Stimulated activated naive CD4-positive, alpha-beta T cell treated with Interleukin-2 at 50 U/mL for 16 hours (primary cell): ENCODE measurements at regions not wholly inside any gene's neighbourhood (a gene's known extent, or its start where the extent isn't known, plus 50 kb on each side); places are given as distances from the start of the nearest gene placed in this dataset.

ENCODE experiments used
- DNase-seq: peaks from one replicate; lab custom pipeline; 2025; lab: John Stamatoyannopoulos, UW

- no peak for DNase-seq
Observed at GRCh38 chrX:131778269-131779218, 234.7 kb downstream of the OR13H1 start.

DNA sequence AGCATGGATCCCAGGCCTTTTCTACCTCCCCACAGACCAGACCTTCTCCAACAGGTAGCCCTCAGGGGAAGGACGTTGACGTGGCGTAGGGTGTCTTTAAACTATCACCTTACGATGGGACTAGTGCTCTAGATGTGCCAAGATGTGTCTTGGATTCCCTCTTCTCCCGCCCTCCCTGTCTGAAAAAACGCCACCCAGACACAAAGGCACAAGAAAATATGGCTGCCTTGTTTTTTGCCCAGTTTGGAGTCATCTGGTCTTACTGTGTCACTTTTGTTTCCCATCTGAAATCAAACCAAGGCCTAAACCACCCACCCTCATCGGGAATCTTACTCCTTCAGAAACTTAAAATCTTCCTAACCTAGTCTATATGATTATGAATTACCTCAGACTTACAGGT lies 235.4 kb downstream of the OR13H1 start:
- no peak for DNase-seq

DNA sequence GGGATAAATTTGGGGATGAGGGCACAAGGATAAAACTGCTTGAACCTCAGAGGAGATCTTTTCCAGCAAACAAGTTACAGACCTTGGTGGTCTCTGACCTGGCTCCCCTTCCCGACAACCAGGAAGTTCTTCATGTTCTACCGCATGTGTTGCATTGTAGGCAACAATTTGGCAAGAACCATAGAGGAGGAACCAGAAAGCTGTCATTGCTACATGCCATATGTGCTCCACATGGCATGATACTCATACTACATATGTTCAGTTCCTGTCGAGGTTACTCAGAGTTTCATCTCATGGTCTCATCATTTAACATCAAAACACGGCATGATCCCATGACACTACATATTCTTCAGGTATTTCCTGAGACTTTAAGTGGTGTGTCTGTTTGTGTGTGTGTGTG lies 235.9 kb downstream of the OR13H1 start:
- DNase-seq, result no peak

GRCh38 chrX:131782646-131783045 lies 238.8 kb downstream of the OR13H1 start:
- no peak for DNase-seq

DNA sequence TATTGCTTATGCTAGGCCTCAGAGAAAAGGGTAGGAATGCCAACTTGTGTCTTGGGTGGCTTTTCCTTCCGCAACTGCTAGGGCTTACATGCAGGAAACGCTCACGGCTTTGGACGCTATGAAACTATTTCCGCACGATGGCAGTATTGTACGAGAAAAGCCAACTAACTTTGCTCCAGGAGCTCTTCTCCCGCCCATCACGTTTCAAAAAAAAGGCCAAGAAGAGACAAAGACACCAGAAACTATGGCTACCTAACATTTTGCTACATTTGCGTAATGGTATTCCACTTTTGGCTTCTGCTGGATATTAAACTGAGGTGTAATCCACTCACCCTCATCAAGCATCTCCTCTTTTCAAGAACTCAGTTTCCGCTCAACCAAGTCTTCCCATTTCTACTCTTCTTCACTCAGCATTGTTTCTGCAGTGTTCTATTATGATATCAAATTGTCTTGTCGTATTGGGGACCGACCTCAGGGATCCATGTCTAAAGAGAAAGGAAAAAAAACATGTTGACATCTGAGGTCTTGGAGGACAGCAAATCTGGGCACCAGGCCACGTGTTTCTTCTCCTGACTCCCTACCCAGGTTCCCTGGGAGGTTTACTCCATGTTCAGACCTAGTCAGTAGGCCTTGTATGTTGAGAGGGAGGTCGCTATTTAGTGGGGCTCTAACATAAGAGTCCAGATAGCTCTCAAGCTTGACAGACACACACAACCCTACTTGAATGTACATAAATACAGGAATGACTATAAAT lies 239.4 kb upstream of the STK26 start:
- no peak for DNase-seq

GRCh38 chrX:131789664-131790063 lies 233.4 kb upstream of the STK26 start:
- DNase-seq, result no peak

- DNase-seq, result no peak
Observed at GRCh38 chrX:131791608-131792355, 231.3 kb upstream of the STK26 start.

DNA sequence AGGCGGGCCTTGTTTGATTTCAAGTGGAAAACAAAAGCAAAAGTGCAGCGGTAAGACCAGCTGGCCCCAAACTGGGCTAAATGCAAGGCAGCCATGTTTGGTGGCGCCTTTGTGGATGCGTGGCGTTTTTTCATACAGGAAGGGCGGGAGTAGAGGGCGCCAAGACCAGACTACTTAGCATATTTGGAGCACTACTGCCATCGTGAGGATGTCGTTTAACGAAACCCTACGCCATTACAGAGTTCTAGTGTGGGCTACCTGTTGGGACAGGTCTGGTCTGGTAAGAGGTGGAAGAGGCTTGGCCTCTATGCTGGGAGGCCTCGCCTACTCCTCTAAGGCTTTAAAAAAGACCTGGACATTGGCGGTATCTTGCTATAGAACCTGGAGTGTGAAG lies 230.7 kb upstream of the STK26 start:
- DNase-seq, result no peak

DNA sequence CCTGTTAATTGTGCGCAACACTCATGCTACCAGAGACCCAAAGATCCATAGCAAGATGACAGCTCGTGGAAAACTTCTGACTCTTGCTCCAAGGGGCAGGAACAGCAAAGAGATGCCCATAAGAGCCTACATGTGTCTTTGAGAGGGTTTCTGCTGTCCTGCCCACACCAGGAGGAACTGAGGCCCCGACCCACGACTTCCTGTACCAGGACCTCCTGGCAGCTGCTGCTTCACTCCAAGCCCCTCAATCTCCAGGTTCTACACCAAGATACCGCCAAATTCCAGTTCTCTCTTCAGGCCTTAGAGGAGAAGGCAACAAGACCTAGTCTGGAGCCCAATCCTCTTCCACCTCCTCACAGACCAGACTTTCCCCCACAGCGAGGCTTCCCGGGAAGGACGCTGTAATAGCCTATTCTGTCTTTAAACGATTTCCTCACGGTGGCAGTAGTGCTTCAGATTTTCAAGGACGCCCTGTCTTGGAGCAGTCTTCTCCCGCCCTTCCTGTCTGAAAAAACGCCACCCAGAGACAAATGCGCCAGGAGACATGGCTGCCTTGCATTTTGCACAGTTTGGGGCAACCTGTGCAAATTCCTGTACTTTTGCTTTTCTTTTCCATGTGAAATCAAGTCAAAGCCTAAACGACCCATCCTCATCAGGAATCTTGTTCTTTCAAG lies 230.2 kb upstream of the STK26 start:
- no peak for DNase-seq

GRCh38 chrX:131795442-131796229 lies 227.5 kb upstream of the STK26 start:
- DNase-seq, result no peak

DNA sequence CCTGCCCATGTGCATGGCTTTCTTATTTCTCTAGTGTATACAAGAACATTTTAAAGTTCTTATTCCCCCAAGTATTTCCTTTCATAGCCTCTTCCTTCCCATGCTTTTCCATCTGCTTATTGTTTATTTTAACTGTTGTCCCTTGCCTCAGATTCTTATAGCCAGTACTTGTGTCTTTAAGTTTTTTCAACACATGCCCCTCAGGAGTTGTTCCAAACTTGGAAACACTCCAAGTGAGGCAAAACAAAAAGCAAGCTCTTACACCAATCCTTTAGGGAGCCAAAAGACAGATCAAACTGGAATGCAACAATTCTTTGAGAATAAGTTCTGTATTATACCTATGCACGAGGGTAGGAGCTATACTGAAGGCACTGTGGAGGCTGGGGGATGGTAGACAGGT lies 222.0 kb upstream of the STK26 start:
- no peak for DNase-seq

GRCh38 chrX:131801911-131802310 lies 221.2 kb upstream of the STK26 start:
- DNase-seq, result no peak

DNA sequence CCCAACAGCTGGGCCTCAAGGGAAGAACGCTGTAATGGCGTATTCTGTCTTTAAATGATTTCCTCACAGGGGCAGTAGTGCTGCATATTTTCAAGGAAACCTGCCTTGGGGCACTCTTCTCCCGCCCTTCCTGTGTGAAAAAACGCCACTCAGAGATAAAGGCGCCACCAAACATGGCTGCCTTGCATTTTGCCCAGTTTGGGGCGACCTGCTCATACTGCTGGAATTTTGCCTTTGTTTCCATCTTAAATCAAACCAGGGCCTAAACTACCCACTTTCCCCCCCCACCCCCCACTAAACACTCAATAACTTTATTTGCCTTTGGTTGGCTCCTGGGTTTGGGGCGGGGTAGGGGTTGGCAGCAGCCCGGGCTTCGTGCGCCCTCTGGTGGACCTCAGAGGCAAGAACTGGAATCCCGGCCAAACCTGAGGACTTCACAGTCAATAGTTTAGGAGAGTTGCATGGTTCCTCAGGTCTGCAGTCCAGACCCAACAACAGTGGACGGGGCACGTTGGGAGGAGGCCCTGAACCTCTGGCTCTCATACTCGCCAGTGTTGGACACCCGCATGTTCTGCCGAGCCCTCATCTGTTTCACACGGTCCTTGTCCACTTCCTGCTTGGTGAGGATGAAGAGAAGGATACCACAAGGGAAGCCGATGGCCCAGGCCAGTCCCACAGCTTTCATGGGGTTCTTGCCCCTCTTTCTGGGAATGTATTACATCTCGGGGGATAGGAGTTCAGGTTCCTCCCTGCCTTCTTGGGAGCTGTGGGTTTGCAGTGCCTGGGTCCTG lies 220.1 kb upstream of the STK26 start:
- peak; percentile 5 for DNase-seq

DNA sequence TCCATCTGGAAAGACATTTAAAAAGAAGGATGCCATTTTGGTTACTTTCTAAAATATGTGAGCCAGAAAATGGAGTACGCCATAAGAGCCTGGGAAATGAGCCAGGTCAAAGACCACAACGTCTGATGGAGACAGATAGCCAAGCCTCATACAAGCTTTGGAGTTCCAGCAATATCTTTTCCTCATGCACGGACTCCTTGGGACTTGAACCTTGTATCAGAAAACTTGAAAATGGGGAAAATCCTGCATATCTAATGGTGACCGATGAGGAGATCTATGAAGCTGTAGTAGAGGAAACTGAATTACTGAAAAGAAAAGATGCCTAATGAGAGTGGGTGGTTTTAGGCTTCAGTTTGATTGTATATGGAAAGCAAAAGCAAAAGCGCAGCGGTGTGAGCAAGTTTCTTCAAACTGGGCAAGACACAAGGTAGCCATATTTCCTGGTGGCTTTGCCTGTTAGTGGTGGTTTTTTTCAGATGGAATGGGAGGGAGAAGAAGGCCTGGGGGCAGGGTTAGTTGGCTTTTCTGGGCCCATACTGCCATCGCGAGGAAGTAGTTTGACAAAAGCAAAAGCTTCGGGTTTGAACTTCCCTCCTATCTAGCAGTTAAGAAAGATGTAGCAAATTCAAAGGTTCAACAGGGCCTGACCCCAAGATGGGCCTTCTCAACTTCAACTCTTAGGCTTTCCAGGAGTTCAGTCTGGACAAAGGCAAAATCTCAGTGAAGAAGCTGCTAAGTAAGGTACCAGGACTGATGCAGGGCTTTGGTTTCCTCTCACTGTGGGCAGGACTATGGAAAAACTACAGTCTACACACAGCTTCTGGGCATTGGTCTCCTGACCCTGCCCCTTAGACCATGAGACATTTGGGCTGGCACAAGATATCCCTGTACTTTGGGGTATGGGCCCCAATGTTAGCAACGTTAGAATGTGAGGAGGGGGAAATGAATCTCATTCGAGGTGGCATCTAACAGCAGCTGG lies 210.0 kb upstream of the STK26 start:
- DNase-seq, result peak; percentile 52

DNA sequence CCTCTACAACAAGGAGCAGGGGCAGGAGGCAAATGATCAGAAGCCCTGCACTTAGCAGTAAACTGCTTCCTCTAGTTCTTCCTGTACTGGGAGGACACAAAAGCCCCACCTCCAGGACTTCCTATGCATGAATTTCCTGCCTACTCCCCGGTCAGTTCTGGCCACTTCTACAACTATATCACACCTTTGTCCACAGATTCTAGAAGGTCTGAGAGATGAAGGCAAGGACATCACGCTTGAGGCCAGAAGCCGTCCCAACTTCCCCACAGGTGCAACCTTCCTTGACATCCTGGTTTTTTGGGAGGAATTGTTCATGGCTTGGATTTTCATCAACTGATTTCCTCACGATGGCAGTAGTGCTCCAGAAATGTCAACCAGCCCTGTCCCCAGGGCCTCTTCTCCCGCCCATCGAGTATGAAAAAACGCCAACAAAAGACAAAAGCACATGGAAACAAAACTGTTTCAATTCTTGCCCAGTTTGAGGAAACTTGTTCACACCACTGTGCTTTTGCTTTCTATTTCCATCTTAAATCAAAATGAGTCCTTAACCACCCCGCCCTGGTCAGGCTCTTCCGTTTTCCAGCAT lies 206.5 kb upstream of the STK26 start:
- peak; percentile 50 for DNase-seq

GRCh38 chrX:131818297-131818936 lies 204.7 kb upstream of the STK26 start:
- no peak for DNase-seq

GRCh38 chrX:131821945-131822622 lies 201.0 kb upstream of the STK26 start:
- DNase-seq, result no peak

DNA sequence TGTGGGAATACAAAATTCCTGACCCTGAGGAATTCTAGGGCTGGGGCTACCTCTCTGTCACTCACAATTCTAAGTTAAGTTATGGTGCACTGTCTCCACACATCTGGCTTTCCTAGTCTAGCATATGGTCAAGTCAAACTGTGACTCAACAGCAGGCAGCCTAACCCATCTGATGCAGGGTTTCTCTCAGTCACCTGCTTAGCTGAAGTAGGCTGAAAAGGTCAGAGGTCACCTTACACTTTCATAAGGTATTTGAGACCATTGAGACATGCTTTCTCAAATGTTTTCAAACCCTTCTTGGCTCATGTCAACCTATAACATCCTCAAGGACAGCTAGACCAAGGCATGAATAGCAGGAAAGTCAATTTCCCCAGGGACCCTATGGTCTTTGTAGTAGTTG lies 196.5 kb upstream of the STK26 start:
- DNase-seq, result no peak
